ENCODE measurements at regions not wholly inside any gene's neighbourhood (a gene's known extent, or its start where the extent isn't known, plus 50 kb on each side); places are given as distances from the start of the nearest gene placed in this dataset.

DNA sequence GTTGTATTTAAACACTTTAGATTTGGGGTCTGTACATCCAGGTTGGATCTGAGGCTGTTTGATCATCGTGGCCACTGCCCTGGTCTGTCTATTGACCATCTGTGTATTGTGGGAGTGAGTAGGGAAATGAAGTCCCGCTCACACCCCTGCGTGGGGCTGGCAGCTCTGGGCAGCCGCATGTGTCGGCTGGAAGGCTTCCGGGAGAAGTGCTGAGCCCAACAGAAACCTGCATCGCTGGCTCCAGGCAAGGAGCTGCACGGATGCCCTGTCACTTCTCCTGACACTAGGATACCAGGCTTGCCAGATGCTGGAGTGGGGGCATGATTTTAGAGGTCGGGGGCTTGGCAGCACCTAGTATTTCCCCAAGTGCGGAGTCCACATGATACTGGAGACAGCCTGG is 93.6 kb downstream of the PHETA1 start:
- H3K36me3 ChIP-seq: no peaks in the 10 kb centered on the region
- H3K4me1 ChIP-seq: peaks cover 1% of the 10 kb centered on the region
- H3K27me3 ChIP-seq: peaks cover 83% of the 10 kb centered on the region
- DNase-seq (ENCODE audit: low spot score in 2 of 2): no peak
- H3K27ac ChIP-seq: no peak overlapping the region
- TF ChIP-seq EP300 (IDR thresholded peaks at IDR 0.05) (no peak), POLR2AphosphoS5 (IDR thresholded peaks at IDR 0.05) (no peak), POLR2A (IDR thresholded peaks at IDR 0.05) (no peak)
- TF ChIP-seq, protein P1, sequence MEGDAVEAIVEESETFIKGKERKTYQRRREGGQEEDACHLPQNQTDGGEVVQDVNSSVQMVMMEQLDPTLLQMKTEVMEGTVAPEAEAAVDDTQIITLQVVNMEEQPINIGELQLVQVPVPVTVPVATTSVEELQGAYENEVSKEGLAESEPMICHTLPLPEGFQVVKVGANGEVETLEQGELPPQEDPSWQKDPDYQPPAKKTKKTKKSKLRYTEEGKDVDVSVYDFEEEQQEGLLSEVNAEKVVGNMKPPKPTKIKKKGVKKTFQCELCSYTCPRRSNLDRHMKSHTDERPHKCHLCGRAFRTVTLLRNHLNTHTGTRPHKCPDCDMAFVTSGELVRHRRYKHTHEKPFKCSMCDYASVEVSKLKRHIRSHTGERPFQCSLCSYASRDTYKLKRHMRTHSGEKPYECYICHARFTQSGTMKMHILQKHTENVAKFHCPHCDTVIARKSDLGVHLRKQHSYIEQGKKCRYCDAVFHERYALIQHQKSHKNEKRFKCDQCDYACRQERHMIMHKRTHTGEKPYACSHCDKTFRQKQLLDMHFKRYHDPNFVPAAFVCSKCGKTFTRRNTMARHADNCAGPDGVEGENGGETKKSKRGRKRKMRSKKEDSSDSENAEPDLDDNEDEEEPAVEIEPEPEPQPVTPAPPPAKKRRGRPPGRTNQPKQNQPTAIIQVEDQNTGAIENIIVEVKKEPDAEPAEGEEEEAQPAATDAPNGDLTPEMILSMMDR (IDR thresholded peaks at IDR 0.05): no peak
- H3K4me3 ChIP-seq: no peak overlapping the region
- H3K9me3 ChIP-seq: no peaks in the 10 kb centered on the region
- whole genome bisulfite sequencing: 62% methylated on average over 5 of the region's 10 CpGs

DNA sequence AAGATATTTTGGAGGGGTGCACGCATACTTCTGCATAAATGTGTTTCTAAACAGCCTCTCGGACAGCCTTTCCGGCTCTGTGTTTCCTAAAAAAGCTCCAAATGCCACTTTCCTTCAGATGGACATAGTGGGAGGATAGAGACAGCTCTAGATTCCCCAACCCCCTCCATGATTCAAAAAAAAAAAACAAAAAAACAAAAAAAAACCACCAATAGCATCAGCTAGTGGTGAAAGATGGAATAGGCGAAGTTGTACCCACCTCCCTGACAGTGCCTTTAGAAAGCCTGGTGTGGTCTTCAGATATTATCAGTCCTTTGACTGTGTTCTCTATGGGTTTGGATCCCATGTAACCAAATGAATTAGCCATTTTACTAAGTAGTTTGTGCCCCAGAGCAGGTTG is 94.1 kb downstream of the PHETA1 start:
- Histone ChIP-seq H3K4me1 (peaks cover 6% of the 10 kb centered on the region), H3K9me3 (no peaks in the 10 kb centered on the region), H3K4me3 (no peak overlapping the region), H3K27me3 (peaks cover 78% of the 10 kb centered on the region), H3K27ac (no peak overlapping the region), H3K36me3 (no peaks in the 10 kb centered on the region)
- WGBS: 38% methylated on average over 4 of the region's 4 CpGs
- DNase-seq (ENCODE audit: low spot score in 2 of 2): no peak
- no peak for TF ChIP-seq EP300 (IDR thresholded peaks at IDR 0.05)
- TF ChIP-seq POLR2A (IDR thresholded peaks at IDR 0.05): no peak
- TF ChIP-seq, protein P1 (IDR thresholded peaks at IDR 0.05): no peak

DNA sequence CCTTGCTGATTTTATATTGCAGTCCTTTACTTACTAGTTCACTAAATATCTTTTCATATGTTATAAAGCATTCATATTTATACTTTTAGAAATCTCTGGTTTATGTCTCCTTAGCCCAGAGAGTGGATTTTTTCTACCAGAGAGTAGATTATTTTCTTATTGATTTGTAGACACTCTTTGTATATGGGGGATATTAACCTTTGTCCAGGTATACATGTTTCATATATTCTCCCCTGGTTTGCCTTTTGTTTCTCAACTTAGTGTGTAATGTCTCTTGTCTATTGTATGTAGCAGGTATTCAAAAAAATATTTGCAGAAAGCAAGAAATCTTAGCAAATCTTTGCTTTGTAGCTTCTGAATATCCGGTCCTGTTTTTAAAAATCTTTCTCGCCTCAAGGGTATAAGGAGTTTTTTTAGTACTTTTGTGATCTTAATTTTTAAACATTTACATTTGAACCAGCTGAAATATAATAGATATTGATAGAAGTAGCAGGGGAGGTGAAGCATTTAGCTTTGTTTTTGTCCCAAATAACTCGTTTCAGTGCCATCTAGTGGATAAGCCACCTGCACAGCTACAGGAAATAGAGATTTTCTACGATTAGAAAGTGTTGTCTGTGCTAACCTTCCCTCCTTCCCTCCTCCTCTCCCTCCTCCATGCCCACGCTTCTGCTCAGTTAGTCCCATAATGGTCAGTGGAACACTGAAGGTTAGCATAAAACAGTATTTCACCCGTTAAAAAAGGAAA is 97.0 kb downstream of the PHETA1 start:
- TF ChIP-seq EP300 (IDR thresholded peaks at IDR 0.05) (no peak), POLR2AphosphoS5 (IDR thresholded peaks at IDR 0.05) (no peak), POLR2A (IDR thresholded peaks at IDR 0.05) (no peak)
- H3K4me3 ChIP-seq: no peak overlapping the region
- H3K27ac ChIP-seq: no peak overlapping the region
- no peaks in the 10 kb centered on the region for H3K9me3 ChIP-seq
- peaks cover 56% of the 10 kb centered on the region for H3K27me3 ChIP-seq
- no peaks in the 10 kb centered on the region for H3K36me3 ChIP-seq
- 59% methylated on average over 6 of the region's 6 CpGs for WGBS
- no peak for DNase-seq (ENCODE audit: low spot score in 2 of 2)
- H3K4me1 ChIP-seq: peaks cover 6% of the 10 kb centered on the region

DNA sequence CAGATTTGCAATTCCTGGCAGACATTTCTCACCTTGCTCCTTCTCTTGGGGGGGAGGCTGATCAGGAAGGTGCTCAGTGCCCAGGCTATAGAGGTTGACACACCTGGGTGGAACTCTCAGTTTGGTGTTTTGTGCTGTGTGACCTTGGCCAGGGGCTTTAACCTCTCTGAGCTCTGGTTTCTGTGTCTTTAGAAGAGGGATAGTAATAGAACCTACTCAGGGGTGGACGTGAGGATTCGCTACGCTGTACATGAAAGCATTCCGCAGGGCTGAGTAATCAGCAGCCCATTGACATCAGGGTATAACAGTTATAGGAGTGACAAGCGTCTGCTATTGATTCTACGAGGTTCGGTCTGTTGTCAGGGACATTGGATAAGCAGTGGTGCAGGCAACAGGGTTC is 98.1 kb downstream of the PHETA1 start:
- 47% methylated on average over 7 of the region's 7 CpGs for WGBS
- no peak for DNase-seq (ENCODE audit: low spot score in 2 of 2)
- Histone ChIP-seq H3K4me3 (no peak overlapping the region), H3K9me3 (no peaks in the 10 kb centered on the region), H3K4me1 (peaks cover 6% of the 10 kb centered on the region), H3K27ac (no peak overlapping the region), H3K36me3 (no peaks in the 10 kb centered on the region), H3K27me3 (peaks cover 46% of the 10 kb centered on the region)
- TF ChIP-seq POLR2AphosphoS5 (IDR thresholded peaks at IDR 0.05) (no peak), POLR2A (IDR thresholded peaks at IDR 0.05) (no peak)

DNA sequence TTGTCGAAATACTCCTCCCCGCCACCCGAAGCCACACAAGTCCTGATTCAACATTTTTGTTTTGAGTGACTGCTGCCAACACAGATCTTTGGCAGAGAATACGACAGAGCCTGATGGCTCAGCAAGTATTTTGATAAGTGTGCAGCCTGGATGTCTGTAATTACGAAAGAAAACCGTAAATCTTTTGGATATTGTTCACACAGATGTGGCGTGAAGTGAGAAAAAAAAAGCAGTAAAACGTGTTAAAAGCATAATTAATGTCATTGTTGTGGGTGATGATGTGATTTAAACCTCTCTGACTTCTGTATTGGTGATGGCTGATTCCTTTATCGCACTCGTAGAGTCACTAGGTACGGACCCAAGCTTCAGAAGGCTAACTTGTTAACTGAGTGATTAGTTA is 98.7 kb downstream of the PHETA1 start:
- H3K9me3 ChIP-seq: no peaks in the 10 kb centered on the region
- H3K27me3 ChIP-seq: peaks cover 44% of the 10 kb centered on the region
- WGBS: 14% methylated on average over 11 of the region's 11 CpGs
- H3K36me3 ChIP-seq: no peaks in the 10 kb centered on the region
- H3K4me1 ChIP-seq: peaks cover 6% of the 10 kb centered on the region
- no peak overlapping the region for H3K27ac ChIP-seq
- no peak overlapping the region for H3K4me3 ChIP-seq
- no peak for DNase-seq (ENCODE audit: low spot score in 2 of 2)
- no peak for TF ChIP-seq EP300 (IDR thresholded peaks at IDR 0.05)
- TF ChIP-seq, protein P1 (IDR thresholded peaks at IDR 0.05): no peak
- TF ChIP-seq POLR2A (IDR thresholded peaks at IDR 0.05): no peak
- no peak for TF ChIP-seq POLR2AphosphoS5 (IDR thresholded peaks at IDR 0.05)

DNA sequence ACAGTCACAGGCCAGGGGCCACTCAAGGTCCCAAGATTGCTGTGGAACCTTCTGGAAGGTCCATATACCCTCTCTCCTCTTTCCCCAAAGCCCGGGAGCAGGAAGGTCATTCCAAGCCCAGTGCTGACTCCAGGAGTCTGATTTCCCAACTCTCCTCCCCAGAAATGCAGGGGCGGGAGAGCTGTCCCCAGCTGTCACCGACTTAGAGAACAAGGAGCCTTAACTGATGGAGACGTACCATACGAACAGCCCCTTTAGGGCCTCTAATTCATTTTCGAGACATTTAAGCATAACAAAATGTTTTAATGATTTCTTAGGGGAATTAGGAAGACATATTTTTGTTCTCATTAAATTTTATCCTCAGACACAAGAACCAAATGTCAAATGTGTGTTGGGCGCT is 99.2 kb downstream of the PHETA1 start:
- Histone ChIP-seq H3K9me3 (no peaks in the 10 kb centered on the region), H3K27me3 (peaks cover 38% of the 10 kb centered on the region), H3K4me3 (no peak overlapping the region), H3K4me1 (peaks cover 6% of the 10 kb centered on the region), H3K36me3 (no peaks in the 10 kb centered on the region), H3K27ac (no peak overlapping the region)
- no peak for DNase-seq (ENCODE audit: low spot score in 2 of 2)
- WGBS: 32% methylated on average over 7 of the region's 7 CpGs
- TF ChIP-seq POLR2A (IDR thresholded peaks at IDR 0.05) (no peak), EP300 (IDR thresholded peaks at IDR 0.05) (no peak), POLR2AphosphoS5 (IDR thresholded peaks at IDR 0.05) (no peak)
- TF ChIP-seq, protein P1 (IDR thresholded peaks at IDR 0.05): no peak
